Cardiac muscle cell (in vitro differentiated cells and primary cell): ENCODE measurements at regions not wholly inside any gene's neighbourhood (a gene's known extent, or its start where the extent isn't known, plus 50 kb on each side); places are given as distances from the start of the nearest gene placed in this dataset.
"Not testable (repeated sequence)": the region's sequence is repeated elsewhere in the genome, so short reads cannot be mapped to it uniquely, and the experiment has no call there.

ENCODE experiments used
- DNase-seq, 2 donors: peaks; one replicate each; pipeline versions ENCODE4 v3.0.0 to v3.0.0-alpha.2; 2010 to 2017; ENCODE audit warnings: low read depth in 1 of 2, low spot score in 1 of 2
- H3K27ac ChIP-seq: fragments of 200-600 bp; sonication (generic); 2 replicates; pipeline ENCODE4 v1.5.1; 2016
- H3K27me3 ChIP-seq: fragments of 200-600 bp; sonication (generic); 2 replicates; pipeline ENCODE4 v1.6.0; 2016; ENCODE audit warnings: control low read depth
- H3K36me3 ChIP-seq: fragments of 200-600 bp; sonication (generic); 2 replicates; pipeline ENCODE4 v1.5.1; 2016; ENCODE audit warnings: control low read depth
- H3K4me1 ChIP-seq: fragments of 200-600 bp; sonication (generic); 2 replicates; pipeline ENCODE4 v1.8.1; 2017; ENCODE audit warnings: low read depth, mild to moderate bottlenecking, mixed run types
- H3K4me3 ChIP-seq: fragments of 200-600 bp; sonication (generic); 2 replicates; pipeline ENCODE4 v1.5.1; 2016; ENCODE audit warnings: mild to moderate bottlenecking
- H3K9me3 ChIP-seq: fragments of 200-600 bp; sonication (generic); 2 replicates; pipeline ENCODE4 v1.5.1; 2017; ENCODE audit warnings: low read depth, mild to moderate bottlenecking, control low read depth
- TF ChIP-seq, protein P1 (sequence below): IDR thresholded peaks from 2 replicates; pipeline ENCODE4 v1.5.1; 2012; ENCODE audit warnings: low read depth, mild to moderate bottlenecking, low read length

DNA sequence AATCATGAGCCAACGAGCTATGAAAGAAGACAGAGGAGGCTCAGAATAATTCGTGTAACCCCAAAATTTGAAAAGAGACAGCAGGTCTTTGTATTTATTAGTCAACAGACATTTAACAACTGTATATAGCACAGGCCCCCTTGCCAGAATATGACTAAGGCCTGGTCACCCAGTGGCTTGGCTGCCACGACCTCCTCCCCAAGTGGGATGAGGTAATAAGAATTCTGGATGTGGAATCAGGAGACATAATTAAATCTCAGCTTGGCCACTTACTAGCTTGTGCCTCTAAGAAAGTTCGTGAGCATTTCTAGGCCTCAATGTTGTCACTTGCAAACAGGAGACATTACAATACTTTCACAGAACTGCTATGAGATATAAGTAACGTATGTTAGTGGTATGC lies 134.2 kb upstream of the TNFSF4 start:
- Histone ChIP-seq H3K27me3 (no peaks in the 10 kb centered on the region), H3K4me1 (no peaks in the 10 kb centered on the region), H3K9me3 (no peaks in the 10 kb centered on the region), H3K36me3 (no peaks in the 10 kb centered on the region), H3K27ac (no peak overlapping the region), H3K4me3 (no peak overlapping the region)
- DNase-seq: peak in 1 of 2 donors; percentile 53
- TF ChIP-seq, protein P1, sequence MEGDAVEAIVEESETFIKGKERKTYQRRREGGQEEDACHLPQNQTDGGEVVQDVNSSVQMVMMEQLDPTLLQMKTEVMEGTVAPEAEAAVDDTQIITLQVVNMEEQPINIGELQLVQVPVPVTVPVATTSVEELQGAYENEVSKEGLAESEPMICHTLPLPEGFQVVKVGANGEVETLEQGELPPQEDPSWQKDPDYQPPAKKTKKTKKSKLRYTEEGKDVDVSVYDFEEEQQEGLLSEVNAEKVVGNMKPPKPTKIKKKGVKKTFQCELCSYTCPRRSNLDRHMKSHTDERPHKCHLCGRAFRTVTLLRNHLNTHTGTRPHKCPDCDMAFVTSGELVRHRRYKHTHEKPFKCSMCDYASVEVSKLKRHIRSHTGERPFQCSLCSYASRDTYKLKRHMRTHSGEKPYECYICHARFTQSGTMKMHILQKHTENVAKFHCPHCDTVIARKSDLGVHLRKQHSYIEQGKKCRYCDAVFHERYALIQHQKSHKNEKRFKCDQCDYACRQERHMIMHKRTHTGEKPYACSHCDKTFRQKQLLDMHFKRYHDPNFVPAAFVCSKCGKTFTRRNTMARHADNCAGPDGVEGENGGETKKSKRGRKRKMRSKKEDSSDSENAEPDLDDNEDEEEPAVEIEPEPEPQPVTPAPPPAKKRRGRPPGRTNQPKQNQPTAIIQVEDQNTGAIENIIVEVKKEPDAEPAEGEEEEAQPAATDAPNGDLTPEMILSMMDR: no peak

DNA sequence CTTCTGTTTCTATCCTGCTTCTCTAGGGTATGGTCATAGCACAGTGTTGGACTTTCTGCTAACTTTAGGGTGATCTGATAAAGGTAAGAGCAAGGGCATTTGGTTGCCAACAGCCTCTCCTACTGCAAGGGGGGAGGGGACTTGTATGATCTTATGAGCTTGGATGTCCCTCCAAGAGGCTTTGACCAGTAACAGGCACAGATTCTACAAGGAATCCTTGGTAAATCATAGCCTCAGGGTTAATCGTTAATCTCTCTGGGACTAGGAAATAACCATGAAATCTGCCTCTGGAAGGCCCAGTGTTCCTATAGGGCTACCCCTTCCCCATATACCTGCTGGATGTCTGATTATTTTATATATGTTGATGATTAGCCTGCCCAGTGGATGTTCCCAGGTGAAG lies 134.8 kb upstream of the TNFSF4 start:
- Histone ChIP-seq H3K4me1 (no peaks in the 10 kb centered on the region), H3K9me3 (no peaks in the 10 kb centered on the region), H3K36me3 (no peaks in the 10 kb centered on the region), H3K4me3 (no peak overlapping the region), H3K27me3 (no peaks in the 10 kb centered on the region), H3K27ac (no peak overlapping the region)
- TF ChIP-seq, protein P1: no peak
- no peak for DNase-seq

DNA sequence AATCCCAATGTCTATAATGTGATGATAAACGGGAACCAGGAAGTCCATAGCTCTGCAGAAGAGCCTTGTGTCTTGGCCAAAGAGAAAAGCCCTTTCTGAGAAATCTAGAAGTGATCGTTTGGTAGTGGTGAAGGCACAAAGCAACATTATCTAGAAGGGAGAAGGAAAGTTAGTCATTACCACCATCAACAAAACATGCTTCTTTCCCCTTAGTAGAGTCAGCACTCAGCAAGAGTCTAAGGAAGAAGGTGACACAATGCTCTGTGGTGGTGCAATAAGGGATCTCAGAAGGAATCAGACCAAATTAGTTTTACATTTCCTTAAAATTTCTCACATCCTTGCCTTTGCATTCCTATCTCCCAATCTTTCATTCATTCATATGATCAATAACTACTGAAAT lies 134.4 kb upstream of the PRDX6 start:
- TF ChIP-seq, protein P1: no peak
- peak in 1 of 2 donors; percentile 37 for DNase-seq
- no peak overlapping the region for H3K27ac ChIP-seq
- H3K27me3 ChIP-seq: no peaks in the 10 kb centered on the region
- no peaks in the 10 kb centered on the region for H3K9me3 ChIP-seq
- H3K36me3 ChIP-seq: no peaks in the 10 kb centered on the region
- H3K4me3 ChIP-seq: no peak overlapping the region
- no peaks in the 10 kb centered on the region for H3K4me1 ChIP-seq

DNA sequence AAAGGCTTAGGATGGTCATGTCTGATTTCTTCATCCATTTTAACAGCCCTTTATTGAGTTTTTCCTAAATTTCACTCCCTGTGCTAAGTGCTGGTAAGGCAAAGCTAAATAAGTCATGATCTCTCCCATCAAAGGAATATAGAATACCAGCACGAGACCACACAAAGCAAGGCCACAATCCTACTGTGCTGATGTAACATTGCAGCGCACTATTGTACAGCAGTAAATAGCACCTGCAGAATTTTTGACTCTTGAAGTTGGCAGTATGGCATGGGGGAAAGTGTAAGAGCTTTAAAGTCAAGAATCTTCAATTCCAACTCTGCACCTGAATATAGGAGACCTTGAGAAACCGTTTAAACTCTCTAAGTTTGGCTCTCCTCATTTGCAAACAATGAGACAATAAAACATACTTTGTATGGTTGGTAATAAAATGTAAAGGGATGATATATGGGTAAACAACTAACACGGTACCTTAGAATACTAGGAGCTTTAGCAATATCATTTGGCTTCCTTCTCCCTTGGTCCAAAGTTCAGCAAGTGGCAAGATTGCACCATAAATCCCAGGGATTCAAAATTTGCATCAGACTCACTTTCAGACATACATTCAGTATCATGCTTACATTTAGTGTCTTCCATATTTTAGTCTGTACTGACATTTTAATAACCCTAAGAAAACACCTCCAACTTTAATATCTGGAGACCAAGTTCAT lies 132.9 kb upstream of the PRDX6 start:
- TF ChIP-seq, protein P1: no peak

DNA sequence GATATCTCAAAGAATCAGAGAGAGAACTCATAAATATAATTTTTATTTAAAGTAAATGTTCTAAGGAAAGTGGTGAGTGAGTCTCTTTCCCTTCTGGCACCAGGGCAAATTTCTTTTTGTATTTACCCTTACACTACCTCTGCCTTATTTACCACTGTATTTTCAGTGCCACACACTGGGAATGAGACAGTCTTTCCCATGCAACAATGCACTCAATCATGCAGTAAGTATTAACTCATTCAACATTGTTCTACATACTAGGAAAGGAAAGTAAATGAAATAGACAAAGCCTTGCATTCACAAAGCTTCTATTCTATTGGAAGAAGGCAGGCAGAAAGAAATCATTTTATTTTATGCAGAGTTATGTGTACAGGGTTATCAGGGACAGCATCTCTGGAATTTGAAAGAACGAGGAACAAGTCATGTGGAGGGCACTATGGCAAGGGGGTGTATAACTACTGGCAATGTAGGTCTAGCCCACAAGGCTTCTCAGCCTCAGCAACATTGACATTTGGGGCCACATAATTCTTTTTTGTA lies 129.8 kb upstream of the PRDX6 start:
- H3K36me3 ChIP-seq: no peaks in the 10 kb centered on the region
- H3K27me3 ChIP-seq: no peaks in the 10 kb centered on the region
- H3K9me3 ChIP-seq: no peaks in the 10 kb centered on the region
- TF ChIP-seq, protein P1: no peak
- H3K27ac ChIP-seq: no peak overlapping the region
- DNase-seq: no peak
- no peaks in the 10 kb centered on the region for H3K4me1 ChIP-seq
- H3K4me3 ChIP-seq: no peak overlapping the region

More for the DNA sequence above, 132.9 kb upstream of the PRDX6 start:
- Histone ChIP-seq H3K27me3 (no peaks in the 10 kb centered on the region), H3K4me3 (no peak overlapping the region), H3K27ac (no peak overlapping the region), H3K36me3 (no peaks in the 10 kb centered on the region), H3K9me3 (no peaks in the 10 kb centered on the region), H3K4me1 (no peaks in the 10 kb centered on the region)
- DNase-seq: no peak

DNA sequence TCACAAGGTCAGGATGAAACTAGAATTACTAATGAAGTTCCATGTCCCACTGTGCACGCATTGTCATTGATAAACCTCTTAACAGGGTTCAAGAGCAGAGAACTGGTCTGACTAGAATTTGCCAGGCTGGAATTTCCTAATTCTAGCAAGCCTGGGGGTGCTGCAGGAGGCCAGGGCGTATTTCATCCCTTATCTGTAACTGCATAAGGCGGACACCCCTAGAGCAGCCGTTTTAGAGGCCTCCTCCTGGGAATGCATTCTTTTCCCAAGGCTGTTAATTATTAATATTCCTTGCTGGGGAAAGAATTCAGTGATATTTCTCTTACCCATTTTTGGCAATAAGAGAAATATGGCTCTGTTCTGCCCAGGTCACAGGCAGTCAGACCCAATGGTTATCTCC lies 124.5 kb upstream of the PRDX6 start:
- not testable (repeated sequence) for H3K36me3 ChIP-seq, H3K4me3 ChIP-seq, H3K9me3 ChIP-seq, H3K4me1 ChIP-seq, H3K27ac ChIP-seq, H3K27me3 ChIP-seq, DNase-seq
